Keratinocyte (primary cell): ENCODE measurements at regions not wholly inside any gene's neighbourhood (a gene's known extent, or its start where the extent isn't known, plus 50 kb on each side); places are given as distances from the start of the nearest gene placed in this dataset.

Experiments used
- DNase-seq: peaks from one replicate; pipeline ENCODE4 v3.0.0-alpha.2; 2011; ENCODE audit warnings: low read depth, missing footprints, low spot score
- FAIRE-seq: peaks from 2 replicates; lab custom pipeline; 2011; peaks lifted over from hg19 to GRCh38; lab: Jason Lieb, UNC
- H2AFZ ChIP-seq: 2 replicates; pipeline ENCODE4 v1.6.0; 2012; ENCODE audit warnings: low read length, control low read depth, inconsistent platforms; ENCODE audit not compliant: control insufficient read depth
- H3K27ac ChIP-seq: 2 replicates; pipeline ENCODE4 v1.5.1; 2011; ENCODE audit warnings: low read length; ENCODE audit not compliant: control insufficient read depth, insufficient read depth
- H3K27me3 ChIP-seq: 3 replicates; pipeline ENCODE4 v1.6.0; 2011; ENCODE audit warnings: low read length; ENCODE audit not compliant: control insufficient read depth, insufficient read depth; ENCODE audit errors: extremely low read depth
- H3K36me3 ChIP-seq, 2 experiments: 2 replicates in 1 of 2; 3 replicates in 1 of 2; pipeline ENCODE4 v1.5.1; 2011; ENCODE audit warnings: low read length in 2 of 2, mild to moderate bottlenecking in 1 of 2; ENCODE audit not compliant: control insufficient read depth in 2 of 2, insufficient read depth in 2 of 2; ENCODE audit errors: extremely low read depth in 1 of 2
- H3K4me1 ChIP-seq: 3 replicates; pipeline ENCODE4 v1.5.1; 2011; ENCODE audit warnings: low read length; ENCODE audit not compliant: control insufficient read depth, insufficient read depth; ENCODE audit errors: extremely low read depth
- H3K4me2 ChIP-seq: 3 replicates; pipeline ENCODE4 v1.6.0; 2011; ENCODE audit warnings: low read depth, low read length; ENCODE audit not compliant: control insufficient read depth, insufficient read depth; ENCODE audit errors: extremely low read depth
- H3K4me3 ChIP-seq, 3 experiments: fragments of 200-600 bp in 1 of 3; sonication (generic) in 1 of 3; 2 replicates in 2 of 3; 3 replicates in 1 of 3; pipeline ENCODE4 v1.5.1; 2011 to 2016; ENCODE audit warnings: low read length in 3 of 3, mild to moderate bottlenecking in 3 of 3, control low read depth in 2 of 3, inconsistent platforms in 1 of 3, low read depth in 1 of 3, mixed read lengths in 1 of 3, mixed run types in 1 of 3, moderate library complexity in 1 of 3; ENCODE audit not compliant: control insufficient read depth in 2 of 3, insufficient read depth in 2 of 3; ENCODE audit errors: extremely low read depth in 1 of 3
- H3K79me2 ChIP-seq: 2 replicates; pipeline ENCODE4 v1.6.0; 2012; ENCODE audit warnings: low read length; ENCODE audit not compliant: control insufficient read depth, insufficient read depth
- H3K9ac ChIP-seq: 3 replicates; pipeline ENCODE4 v1.6.0; 2011; ENCODE audit warnings: low read length; ENCODE audit not compliant: control insufficient read depth, insufficient read depth; ENCODE audit errors: extremely low read depth
- H3K9me1 ChIP-seq: 3 replicates; pipeline ENCODE4 v1.6.0; 2011; ENCODE audit warnings: low read length; ENCODE audit not compliant: control insufficient read depth, insufficient read depth; ENCODE audit errors: extremely low read depth
- H3K9me3 ChIP-seq: 2 replicates; pipeline ENCODE4 v1.5.1; 2012; ENCODE audit warnings: low read depth, low read length; ENCODE audit not compliant: control insufficient read depth
- H4K20me1 ChIP-seq: 3 replicates; pipeline ENCODE4 v1.6.0; 2011; ENCODE audit warnings: low read length; ENCODE audit not compliant: control insufficient read depth, insufficient read depth; ENCODE audit errors: extremely low read depth
- EZH2 ChIP-seq: IDR thresholded peaks from one replicate; pipeline ENCODE4 v1.6.1; 2012; ENCODE audit warnings: inconsistent platforms, mild to moderate bottlenecking, low read length, moderate library complexity
- dilution Hi-C: fragments of 300-500 bp; cut with MboI; formaldehyde crosslinking; loops from one replicate; pipeline ENCODE4 v1.7.0; 2020; ENCODE audit warnings: low sequenced_read_pairs; ENCODE audit not compliant: extremely low pct_ligation_motif_present
- TF ChIP-seq, protein P1 (sequence below), 3 experiments: IDR thresholded peaks in 1 of 3; conservative IDR thresholded peaks in 1 of 3; optimal IDR thresholded peaks in 1 of 3; 2 replicates in 2 of 3; 3 replicates in 1 of 3; pipeline versions ENCODE3 to v1.5.1; 2011; ENCODE audit warnings: low read length in 3 of 3, mild to moderate bottlenecking in 3 of 3, moderate library complexity in 2 of 3, control low read depth in 1 of 3, inconsistent platforms in 1 of 3; ENCODE audit not compliant: insufficient read depth in 2 of 3; ENCODE audit errors: extremely low read depth in 1 of 3

DNA sequence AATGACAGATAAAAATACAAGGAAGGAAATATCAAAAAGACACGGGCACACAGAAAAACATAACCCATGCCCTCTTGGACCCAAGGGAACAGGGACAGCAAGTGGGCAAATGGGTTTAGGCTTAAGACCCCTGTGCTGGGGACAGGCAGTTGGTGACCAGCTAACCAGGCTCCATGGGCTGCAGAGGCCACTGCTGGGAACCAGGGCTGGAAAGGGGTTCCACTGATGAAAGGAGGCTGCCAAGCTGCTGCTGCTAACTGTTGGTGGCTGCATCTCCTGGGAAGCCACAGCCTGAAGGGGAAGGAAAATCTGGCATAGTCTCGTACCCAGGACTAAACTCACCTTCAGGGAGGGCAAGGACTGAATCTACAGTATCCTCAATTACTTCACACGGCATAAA lies 579.2 kb upstream of the MGMT start:
- no peaks in the 10 kb centered on the region for H4K20me1 ChIP-seq
- H3K27ac ChIP-seq = no peak overlapping the region
- no peaks in the 10 kb centered on the region for H3K9me1 ChIP-seq
- H3K9me3 ChIP-seq = peaks cover 13% of the 10 kb centered on the region
- DNase-seq = no peak
- no peak overlapping the region for H3K9ac ChIP-seq
- H3K4me3 ChIP-seq = no peak overlapping the region
- H3K79me2 ChIP-seq = no peaks in the 10 kb centered on the region
- H2AFZ ChIP-seq = no peak overlapping the region
- dilution Hi-C loops = no loop called here
- no peaks in the 10 kb centered on the region for H3K36me3 ChIP-seq
- no peaks in the 10 kb centered on the region for H3K4me1 ChIP-seq
- no peak for TF ChIP-seq EZH2
- TF ChIP-seq, protein P1, sequence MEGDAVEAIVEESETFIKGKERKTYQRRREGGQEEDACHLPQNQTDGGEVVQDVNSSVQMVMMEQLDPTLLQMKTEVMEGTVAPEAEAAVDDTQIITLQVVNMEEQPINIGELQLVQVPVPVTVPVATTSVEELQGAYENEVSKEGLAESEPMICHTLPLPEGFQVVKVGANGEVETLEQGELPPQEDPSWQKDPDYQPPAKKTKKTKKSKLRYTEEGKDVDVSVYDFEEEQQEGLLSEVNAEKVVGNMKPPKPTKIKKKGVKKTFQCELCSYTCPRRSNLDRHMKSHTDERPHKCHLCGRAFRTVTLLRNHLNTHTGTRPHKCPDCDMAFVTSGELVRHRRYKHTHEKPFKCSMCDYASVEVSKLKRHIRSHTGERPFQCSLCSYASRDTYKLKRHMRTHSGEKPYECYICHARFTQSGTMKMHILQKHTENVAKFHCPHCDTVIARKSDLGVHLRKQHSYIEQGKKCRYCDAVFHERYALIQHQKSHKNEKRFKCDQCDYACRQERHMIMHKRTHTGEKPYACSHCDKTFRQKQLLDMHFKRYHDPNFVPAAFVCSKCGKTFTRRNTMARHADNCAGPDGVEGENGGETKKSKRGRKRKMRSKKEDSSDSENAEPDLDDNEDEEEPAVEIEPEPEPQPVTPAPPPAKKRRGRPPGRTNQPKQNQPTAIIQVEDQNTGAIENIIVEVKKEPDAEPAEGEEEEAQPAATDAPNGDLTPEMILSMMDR (optimal IDR thresholded peaks at IDR 0.05 in 1 of 3, IDR thresholded peaks at IDR 0.05 in 1 of 3, conservative IDR thresholded peaks at IDR 0.05 in 1 of 3; ENCODE audit: extremely low read depth in 1 of 3, insufficient read depth in 2 of 3, low read length in 3 of 3) = no peak
- H3K27me3 ChIP-seq = no peaks in the 10 kb centered on the region
- no peak for FAIRE-seq
- no peak overlapping the region for H3K4me2 ChIP-seq

DNA sequence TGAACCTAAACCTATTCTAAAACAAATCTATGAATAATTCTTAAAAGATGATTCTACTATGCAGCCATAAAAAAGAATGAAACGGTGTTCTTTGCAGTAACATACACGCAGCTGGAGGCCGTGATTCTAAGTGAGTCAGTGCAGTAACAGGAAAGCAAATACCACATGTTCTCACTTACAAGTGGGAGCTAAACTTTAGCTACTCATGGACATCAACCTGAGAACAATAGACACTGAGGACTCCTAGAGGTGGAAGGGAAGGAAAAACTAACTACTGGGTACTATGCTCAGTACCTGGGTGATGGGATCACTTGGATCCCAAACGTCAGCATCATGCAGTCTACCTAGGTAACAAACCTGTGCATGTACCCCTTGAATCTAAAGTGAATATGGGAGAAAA lies 575.0 kb upstream of the MGMT start:
- Histone ChIP-seq H3K4me3 (no peak overlapping the region), H3K9ac (no peak overlapping the region), H2AFZ (no peak overlapping the region), H3K36me3 (no peaks in the 10 kb centered on the region), H3K9me1 (no peaks in the 10 kb centered on the region), H3K4me1 (peaks cover 2% of the 10 kb centered on the region), H3K27ac (no peak overlapping the region), H3K4me2 (no peak overlapping the region), H3K9me3 (peaks cover 2% of the 10 kb centered on the region), H3K79me2 (no peaks in the 10 kb centered on the region), H4K20me1 (no peaks in the 10 kb centered on the region), H3K27me3 (no peaks in the 10 kb centered on the region)
- TF ChIP-seq, protein P1 (optimal IDR thresholded peaks at IDR 0.05 in 1 of 3, IDR thresholded peaks at IDR 0.05 in 1 of 3, conservative IDR thresholded peaks at IDR 0.05 in 1 of 3; ENCODE audit: extremely low read depth in 1 of 3, insufficient read depth in 2 of 3, low read length in 3 of 3) = no peak
- TF ChIP-seq EZH2 = no peak
- dilution Hi-C loops = no loop called here
- no peak for DNase-seq
- FAIRE-seq = no peak
